ENCODE measurements at regions not wholly inside any gene's neighbourhood (a gene's known extent, or its start where the extent isn't known, plus 50 kb on each side); places are given as distances from the start of the nearest gene placed in this dataset.
A peak's percentile ranks its signal among the peaks of the same experiment; 100 is the strongest.

- DNase-seq (no peak), ATAC-seq (replicated peaks) (peak; percentile 60 to 64)
- peaks cover 5 to 6% of the 10 kb centered on the region in 2 donors for H3K9me3 Mint-ChIP-seq
- peaks cover 18 to 28% of the 10 kb centered on the region in 2 donors for H3K4me1 Mint-ChIP-seq
- peaks cover 4 to 5% of the 10 kb centered on the region in 2 donors for H3K27me3 Mint-ChIP-seq
- peak overlapping the region; percentile 57 for H3K27ac Mint-ChIP-seq
- H3K36me3 Mint-ChIP-seq: no peaks in the 10 kb centered on the region
- H3K4me3 Mint-ChIP-seq: peak overlapping the region; percentile 71 to 72
Observed at GRCh38 chr4:152115794-152116193, 355.0 kb upstream of the GATB start.

GRCh38 chr4:152115118-152115517, 354.3 kb upstream of the GATB start:
- DNase-seq (no peak), ATAC-seq (replicated peaks) (no peak)
- Mint-ChIP-seq H3K9me3 (peaks cover 5 to 6% of the 10 kb centered on the region in 2 donors), H3K4me3 (no peak overlapping the region), H3K4me1 (peaks cover 18 to 28% of the 10 kb centered on the region in 2 donors), H3K27ac (no peak overlapping the region), H3K36me3 (no peaks in the 10 kb centered on the region), H3K27me3 (peaks cover 4 to 5% of the 10 kb centered on the region in 2 donors)

- no peak overlapping the region for H3K4me3 Mint-ChIP-seq
- peaks cover 18 to 31% of the 10 kb centered on the region in 2 donors for H3K4me1 Mint-ChIP-seq
- H3K27me3 Mint-ChIP-seq: peaks cover 4 to 5% of the 10 kb centered on the region in 2 donors
- no peaks in the 10 kb centered on the region for H3K36me3 Mint-ChIP-seq
- H3K9me3 Mint-ChIP-seq: peaks cover 5 to 6% of the 10 kb centered on the region in 2 donors
- H3K27ac Mint-ChIP-seq: no peak overlapping the region
- no peak for DNase-seq
- no peak for ATAC-seq (replicated peaks)
Observed at GRCh38 chr4:152114562-152114961, 353.8 kb upstream of the GATB start.

GRCh38 chr4:152112887-152113286, 352.1 kb upstream of the GATB start:
- H3K4me1 Mint-ChIP-seq: peaks cover 18 to 38% of the 10 kb centered on the region in 2 donors
- H3K9me3 Mint-ChIP-seq: peaks cover 5 to 6% of the 10 kb centered on the region in 2 donors
- no peak overlapping the region for H3K27ac Mint-ChIP-seq
- peak; percentile 49 to 57 for ATAC-seq (replicated peaks)
- H3K27me3 Mint-ChIP-seq: peaks cover 9 to 10% of the 10 kb centered on the region in 2 donors
- DNase-seq: no peak
- H3K4me3 Mint-ChIP-seq: no peak overlapping the region
- no peaks in the 10 kb centered on the region for H3K36me3 Mint-ChIP-seq

GRCh38 chr4:152112190-152112589, 351.4 kb upstream of the GATB start:
- Mint-ChIP-seq H3K27me3 (peaks cover 9 to 10% of the 10 kb centered on the region in 2 donors), H3K4me1 (peaks cover 18 to 38% of the 10 kb centered on the region in 2 donors), H3K27ac (no peak overlapping the region), H3K9me3 (peaks cover 5 to 6% of the 10 kb centered on the region in 2 donors), H3K4me3 (no peak overlapping the region), H3K36me3 (no peaks in the 10 kb centered on the region)
- DNase-seq (no peak), ATAC-seq (replicated peaks) (no peak)

- H3K27ac Mint-ChIP-seq: no peak overlapping the region
- no peaks in the 10 kb centered on the region for H3K36me3 Mint-ChIP-seq
- peaks cover 5 to 14% of the 10 kb centered on the region in 2 donors for H3K27me3 Mint-ChIP-seq
- H3K4me1 Mint-ChIP-seq: peaks cover 6 to 27% of the 10 kb centered on the region in 2 donors
- no peak overlapping the region for H3K4me3 Mint-ChIP-seq
- ATAC-seq (replicated peaks) (no peak), DNase-seq (no peak)
- no peaks in the 10 kb centered on the region for H3K9me3 Mint-ChIP-seq
Observed at GRCh38 chr4:152110780-152111179, 350.0 kb upstream of the GATB start.

GRCh38 chr4:152109531-152110509, 349.0 kb upstream of the GATB start:
- Mint-ChIP-seq H3K4me3 (no peak overlapping the region), H3K27ac (no peak overlapping the region), H3K4me1 (peaks cover 5 to 22% of the 10 kb centered on the region in 2 donors), H3K27me3 (peaks cover 5 to 19% of the 10 kb centered on the region in 2 donors), H3K36me3 (no peaks in the 10 kb centered on the region), H3K9me3 (no peaks in the 10 kb centered on the region)
- DNase-seq (no peak), ATAC-seq (replicated peaks) (no peak)

- Mint-ChIP-seq H3K27me3 (peaks cover 5 to 19% of the 10 kb centered on the region in 2 donors), H3K4me3 (no peak overlapping the region), H3K9me3 (no peaks in the 10 kb centered on the region), H3K27ac (no peak overlapping the region), H3K36me3 (no peaks in the 10 kb centered on the region), H3K4me1 (peaks cover 5 to 31% of the 10 kb centered on the region in 2 donors)
- no peak for ATAC-seq (replicated peaks)
- DNase-seq: no peak
Observed at GRCh38 chr4:152107736-152108500, 347.1 kb upstream of the GATB start.

GRCh38 chr4:152106781-152107321, 346.0 kb upstream of the GATB start:
- Mint-ChIP-seq H3K36me3 (no peaks in the 10 kb centered on the region), H3K4me1 (peaks cover 5 to 31% of the 10 kb centered on the region in 2 donors), H3K4me3 (no peak overlapping the region), H3K9me3 (no peaks in the 10 kb centered on the region), H3K27me3 (peaks cover 5 to 19% of the 10 kb centered on the region in 2 donors), H3K27ac (no peak overlapping the region)
- DNase-seq: no peak
- no peak for ATAC-seq (replicated peaks)

- Mint-ChIP-seq H3K27ac (no peak overlapping the region), H3K4me3 (no peak overlapping the region), H3K4me1 (peaks cover 10 to 37% of the 10 kb centered on the region in 2 donors), H3K27me3 (peaks cover 5 to 19% of the 10 kb centered on the region in 2 donors), H3K9me3 (no peaks in the 10 kb centered on the region), H3K36me3 (no peaks in the 10 kb centered on the region)
- DNase-seq (no peak), ATAC-seq (replicated peaks) (no peak)
Observed at GRCh38 chr4:152106113-152106763, 345.4 kb upstream of the GATB start.

- peaks cover 5 to 19% of the 10 kb centered on the region in 2 donors for H3K27me3 Mint-ChIP-seq
- H3K27ac Mint-ChIP-seq: no peak overlapping the region
- DNase-seq (no peak), ATAC-seq (replicated peaks) (peak; percentile 31 to 38)
- H3K9me3 Mint-ChIP-seq: peaks cover 5 to 8% of the 10 kb centered on the region in 2 donors
- H3K4me3 Mint-ChIP-seq: no peak overlapping the region
- H3K4me1 Mint-ChIP-seq: peaks cover 22 to 50% of the 10 kb centered on the region in 2 donors
- peaks cover 1 to 11% of the 10 kb centered on the region in 2 donors for H3K36me3 Mint-ChIP-seq
Observed at GRCh38 chr4:152104901-152105357, 344.1 kb upstream of the GATB start.

GRCh38 chr4:152104356-152104755, 343.5 kb upstream of the GATB start:
- ATAC-seq (replicated peaks) (no peak), DNase-seq (no peak)
- Mint-ChIP-seq H3K9me3 (peaks cover 5 to 8% of the 10 kb centered on the region in 2 donors), H3K4me1 (peaks cover 25 to 49% of the 10 kb centered on the region in 2 donors), H3K36me3 (peaks cover 1 to 13% of the 10 kb centered on the region in 2 donors), H3K4me3 (no peak overlapping the region), H3K27ac (peak overlapping the region; percentile 65), H3K27me3 (peaks cover 5 to 19% of the 10 kb centered on the region in 2 donors)

- H3K27me3 Mint-ChIP-seq: peaks cover 0 to 14% of the 10 kb centered on the region in 2 donors
- no peak overlapping the region for H3K4me3 Mint-ChIP-seq
- H3K36me3 Mint-ChIP-seq: peaks cover 1 to 13% of the 10 kb centered on the region in 2 donors
- DNase-seq (no peak), ATAC-seq (replicated peaks) (no peak)
- peaks cover 31 to 53% of the 10 kb centered on the region in 2 donors for H3K4me1 Mint-ChIP-seq
- H3K9me3 Mint-ChIP-seq: peaks cover 5 to 8% of the 10 kb centered on the region in 2 donors
- no peak overlapping the region for H3K27ac Mint-ChIP-seq
Observed at GRCh38 chr4:152103181-152103901, 342.5 kb upstream of the GATB start.

Data from stimulated activated naive B cell treated with anti-CD40 and anti-IgM and Interleukin-4, amounts not matched to agents 10 μg/mL and 1 μg/mL and 100 μg/mL, for 72 hours (primary cell).